ENCODE measurements at regions not wholly inside any gene's neighbourhood (a gene's known extent, or its start where the extent isn't known, plus 50 kb on each side); places are given as distances from the start of the nearest gene placed in this dataset.

DNA sequence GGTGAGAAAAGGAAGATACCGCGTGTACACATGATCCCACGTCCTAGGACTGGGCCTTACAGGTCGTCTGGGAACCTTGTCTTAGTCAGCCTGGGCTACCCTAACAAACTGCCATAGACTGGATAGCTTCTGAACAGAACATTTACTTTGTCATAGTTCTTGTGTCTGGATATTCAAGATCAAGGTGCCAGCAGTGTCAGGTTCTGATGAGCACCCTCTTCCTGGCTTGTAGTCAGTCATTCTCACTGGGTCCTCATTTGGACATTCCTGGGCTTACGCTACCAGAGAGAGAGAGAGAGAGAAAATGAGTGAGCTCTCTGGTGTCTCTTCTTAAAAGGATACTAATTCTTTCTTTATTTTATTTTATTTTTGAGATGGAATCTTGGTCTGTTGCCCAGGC, 685.8 kb upstream of the RBFOX1 start:
- H3K4me3 ChIP-seq (ENCODE audit: low read depth, low read length): no peak overlapping the region
- DNase-seq (ENCODE audit: low read depth): no peak
- TF ChIP-seq, protein P1, sequence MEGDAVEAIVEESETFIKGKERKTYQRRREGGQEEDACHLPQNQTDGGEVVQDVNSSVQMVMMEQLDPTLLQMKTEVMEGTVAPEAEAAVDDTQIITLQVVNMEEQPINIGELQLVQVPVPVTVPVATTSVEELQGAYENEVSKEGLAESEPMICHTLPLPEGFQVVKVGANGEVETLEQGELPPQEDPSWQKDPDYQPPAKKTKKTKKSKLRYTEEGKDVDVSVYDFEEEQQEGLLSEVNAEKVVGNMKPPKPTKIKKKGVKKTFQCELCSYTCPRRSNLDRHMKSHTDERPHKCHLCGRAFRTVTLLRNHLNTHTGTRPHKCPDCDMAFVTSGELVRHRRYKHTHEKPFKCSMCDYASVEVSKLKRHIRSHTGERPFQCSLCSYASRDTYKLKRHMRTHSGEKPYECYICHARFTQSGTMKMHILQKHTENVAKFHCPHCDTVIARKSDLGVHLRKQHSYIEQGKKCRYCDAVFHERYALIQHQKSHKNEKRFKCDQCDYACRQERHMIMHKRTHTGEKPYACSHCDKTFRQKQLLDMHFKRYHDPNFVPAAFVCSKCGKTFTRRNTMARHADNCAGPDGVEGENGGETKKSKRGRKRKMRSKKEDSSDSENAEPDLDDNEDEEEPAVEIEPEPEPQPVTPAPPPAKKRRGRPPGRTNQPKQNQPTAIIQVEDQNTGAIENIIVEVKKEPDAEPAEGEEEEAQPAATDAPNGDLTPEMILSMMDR (conservative IDR thresholded peaks at IDR 0.05; ENCODE audit: low read depth, low read length): no peak

GRCh38 chr16:6645768-6646568, 686.7 kb upstream of the RBFOX1 start:
- TF ChIP-seq, protein P1 (conservative IDR thresholded peaks at IDR 0.05; ENCODE audit: low read depth, low read length): no peak
- DNase-seq (ENCODE audit: low read depth): no peak
- H3K4me3 ChIP-seq (ENCODE audit: low read depth, low read length): no peak overlapping the region

DNA sequence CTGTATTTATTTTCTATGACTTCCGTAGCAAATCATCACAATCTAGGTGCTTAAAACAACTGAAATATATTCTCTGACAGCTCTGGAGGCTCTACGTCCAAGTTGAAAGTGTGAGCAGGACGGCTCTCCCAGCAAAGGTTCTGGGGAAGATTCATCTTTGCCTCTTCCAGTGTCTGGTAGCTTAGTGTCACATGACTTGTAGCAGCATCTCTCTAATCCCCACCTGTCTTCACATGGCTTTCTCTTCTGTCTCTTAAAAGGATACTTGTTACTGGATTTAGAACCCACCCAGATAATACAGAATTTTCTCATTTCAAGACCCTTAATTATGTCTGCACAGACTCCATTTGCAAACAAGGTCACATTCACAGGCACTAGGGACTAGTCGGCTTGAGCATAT, 687.7 kb upstream of the RBFOX1 start:
- no peak for DNase-seq (ENCODE audit: low read depth)
- TF ChIP-seq, protein P1 (conservative IDR thresholded peaks at IDR 0.05; ENCODE audit: low read depth, low read length): no peak
- H3K4me3 ChIP-seq (ENCODE audit: low read depth, low read length): no peak overlapping the region

DNA sequence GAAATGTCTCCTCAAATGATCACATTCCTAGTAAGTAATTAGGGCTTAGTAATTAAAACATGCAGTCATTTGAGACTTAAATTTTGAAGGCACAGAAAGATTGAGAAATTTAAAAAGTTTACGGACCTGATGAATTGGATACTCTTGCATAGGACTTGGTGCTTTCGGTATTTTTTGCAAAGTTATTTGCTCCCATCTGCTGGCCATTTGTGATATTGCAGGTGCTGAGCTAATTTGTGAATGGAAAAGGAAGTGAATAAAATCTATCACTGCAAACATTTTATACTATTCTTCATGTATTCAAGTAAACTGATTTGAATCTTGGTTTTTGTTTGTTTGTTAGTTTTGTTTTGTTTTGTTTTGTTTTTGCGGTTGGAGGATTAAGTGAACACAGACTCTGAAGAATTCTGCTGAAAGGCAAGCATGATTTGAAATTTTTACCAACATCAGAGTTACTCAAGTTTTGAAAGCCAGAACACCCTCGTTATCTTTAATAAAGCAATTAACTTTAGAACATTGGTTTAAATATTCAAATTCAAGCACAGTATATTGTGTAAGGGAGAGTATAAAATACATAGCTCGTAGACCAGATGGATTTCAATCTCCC, 689.5 kb upstream of the RBFOX1 start:
- H3K4me3 ChIP-seq (ENCODE audit: low read depth, low read length): no peak overlapping the region
- peak; percentile 73 for DNase-seq (ENCODE audit: low read depth)
- TF ChIP-seq, protein P1 (conservative IDR thresholded peaks at IDR 0.05; ENCODE audit: low read depth, low read length): peak; percentile 78

DNA sequence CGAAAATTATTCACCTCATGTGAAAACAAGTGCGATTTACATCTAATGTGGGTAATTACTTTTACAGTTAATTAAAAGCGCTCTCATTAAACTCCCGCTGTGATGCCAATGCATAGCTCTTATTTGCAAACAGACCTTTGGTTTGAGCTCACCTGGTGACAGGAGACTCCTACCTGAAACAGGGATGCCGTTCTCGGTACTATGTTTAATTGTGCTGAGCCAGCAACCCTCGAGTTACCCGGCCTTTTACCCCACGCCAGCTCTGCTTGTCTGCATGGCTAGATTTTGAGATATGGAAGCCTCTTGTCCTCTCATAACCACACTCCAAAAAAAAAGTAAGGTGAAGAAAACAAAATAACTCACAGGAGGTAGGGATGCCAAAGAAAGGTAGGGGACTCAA, 690.4 kb upstream of the RBFOX1 start:
- TF ChIP-seq, protein P1 (conservative IDR thresholded peaks at IDR 0.05; ENCODE audit: low read depth, low read length): no peak
- no peak for DNase-seq (ENCODE audit: low read depth)
- H3K4me3 ChIP-seq (ENCODE audit: low read depth, low read length): no peak overlapping the region

- TF ChIP-seq, protein P1 (conservative IDR thresholded peaks at IDR 0.05; ENCODE audit: low read depth, low read length): no peak
- no peak for DNase-seq (ENCODE audit: low read depth)
- no peak overlapping the region for H3K4me3 ChIP-seq (ENCODE audit: low read depth, low read length)
Observed at GRCh38 chr16:6641091-6641490, 691.6 kb upstream of the RBFOX1 start.

DNA sequence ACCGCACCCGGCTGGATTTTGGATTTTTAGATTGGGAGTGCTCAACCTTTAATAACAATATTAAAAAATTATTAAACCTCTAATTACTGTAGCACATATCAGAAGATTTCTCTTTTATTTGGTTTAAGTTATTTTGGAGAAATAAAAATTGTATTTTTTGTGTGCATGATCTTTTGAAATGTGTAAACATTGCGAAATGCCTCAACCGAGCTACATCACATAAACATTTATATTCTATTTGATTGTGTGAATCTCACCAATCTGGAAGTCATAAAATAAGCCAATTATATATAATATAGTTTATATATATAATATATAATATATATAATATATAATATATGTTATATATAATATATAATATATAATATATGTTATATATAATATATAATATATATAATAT, 696.2 kb upstream of the RBFOX1 start:
- DNase-seq (ENCODE audit: low read depth): no peak
- TF ChIP-seq, protein P1 (conservative IDR thresholded peaks at IDR 0.05; ENCODE audit: low read depth, low read length): no peak

More for the DNA sequence above, 696.2 kb upstream of the RBFOX1 start:
- H3K4me3 ChIP-seq (ENCODE audit: low read depth, low read length): no peak overlapping the region
